ENCODE measurements at regions not wholly inside any gene's neighbourhood (a gene's known extent, or its start where the extent isn't known, plus 50 kb on each side); places are given as distances from the start of the nearest gene placed in this dataset.
"Not testable (repeated sequence)": the region's sequence is repeated elsewhere in the genome, so short reads cannot be mapped to it uniquely, and the experiment has no call there.

GRCh38 chr9:111276431-111277128, 53.4 kb downstream of the OR2K2 start:
- no peaks in the 10 kb centered on the region for H3K4me1 ChIP-seq (ENCODE audit: control insufficient read depth in 2 of 2, insufficient read depth in 2 of 2, low read length in 2 of 2)
- H3K27ac ChIP-seq (ENCODE audit: low read depth in 1 of 2, low read length in 1 of 2): no peak overlapping the region
- 60% methylated on average over 7 of the region's 7 CpGs for WGBS
- H3K36me3 ChIP-seq (ENCODE audit: control insufficient read depth in 2 of 2, insufficient read depth in 2 of 2, low read length in 1 of 2): no peaks in the 10 kb centered on the region
- H3K4me3 ChIP-seq (ENCODE audit: low read length in 2 of 2): no peak overlapping the region
- DNase-seq (ENCODE audit: low read depth in 6 of 9, low spot score in 9 of 9): no peak
- H3K9me3 ChIP-seq (ENCODE audit: control insufficient read depth in 2 of 2, insufficient read depth in 1 of 2, low read length in 1 of 2): no peaks in the 10 kb centered on the region
- no peaks in the 10 kb centered on the region for H3K27me3 ChIP-seq (ENCODE audit: control insufficient read depth in 2 of 2, insufficient read depth in 1 of 2, low read length in 1 of 2)

- no peak for DNase-seq (ENCODE audit: low read depth in 6 of 9, low spot score in 9 of 9)
- over 99% methylated on average over 2 of the region's 2 CpGs for WGBS
Observed at GRCh38 chr9:111274737-111275136, 55.3 kb downstream of the OR2K2 start.

GRCh38 chr9:111272581-111272980, 57.4 kb downstream of the OR2K2 start:
- Histone ChIP-seq H3K36me3 (ENCODE audit: control insufficient read depth in 2 of 2, insufficient read depth in 2 of 2, low read length in 1 of 2) (no peaks in the 10 kb centered on the region), H3K27ac (ENCODE audit: low read depth in 1 of 2, low read length in 1 of 2) (no peak overlapping the region), H3K9me3 (ENCODE audit: control insufficient read depth in 2 of 2, insufficient read depth in 1 of 2, low read length in 1 of 2) (no peaks in the 10 kb centered on the region), H3K4me1 (ENCODE audit: control insufficient read depth in 2 of 2, insufficient read depth in 2 of 2, low read length in 2 of 2) (no peaks in the 10 kb centered on the region), H3K27me3 (ENCODE audit: control insufficient read depth in 2 of 2, insufficient read depth in 1 of 2, low read length in 1 of 2) (no peaks in the 10 kb centered on the region), H3K4me3 (ENCODE audit: low read length in 2 of 2) (no peak overlapping the region)
- WGBS: 70% methylated on average over 4 of the region's 4 CpGs
- no peak for DNase-seq (ENCODE audit: low read depth in 6 of 9, low spot score in 9 of 9)

More at GRCh38 chr9:111274737-111275136, 55.3 kb downstream of the OR2K2 start:
- no peaks in the 10 kb centered on the region for H3K36me3 ChIP-seq (ENCODE audit: control insufficient read depth in 2 of 2, insufficient read depth in 2 of 2, low read length in 1 of 2)
- no peak overlapping the region for H3K27ac ChIP-seq (ENCODE audit: low read depth in 1 of 2, low read length in 1 of 2)
- H3K27me3 ChIP-seq (ENCODE audit: control insufficient read depth in 2 of 2, insufficient read depth in 1 of 2, low read length in 1 of 2): no peaks in the 10 kb centered on the region
- no peaks in the 10 kb centered on the region for H3K9me3 ChIP-seq (ENCODE audit: control insufficient read depth in 2 of 2, insufficient read depth in 1 of 2, low read length in 1 of 2)
- H3K4me3 ChIP-seq (ENCODE audit: low read length in 2 of 2): no peak overlapping the region
- no peaks in the 10 kb centered on the region for H3K4me1 ChIP-seq (ENCODE audit: control insufficient read depth in 2 of 2, insufficient read depth in 2 of 2, low read length in 2 of 2)

- no peak for DNase-seq (ENCODE audit: low read depth in 6 of 9, low spot score in 9 of 9)
- Histone ChIP-seq H3K27ac (ENCODE audit: low read depth in 1 of 2, low read length in 1 of 2) (no peak overlapping the region), H3K4me3 (ENCODE audit: low read length in 2 of 2) (no peak overlapping the region), H3K4me1 (ENCODE audit: control insufficient read depth in 2 of 2, insufficient read depth in 2 of 2, low read length in 2 of 2) (no peaks in the 10 kb centered on the region), H3K27me3 (ENCODE audit: control insufficient read depth in 2 of 2, insufficient read depth in 1 of 2, low read length in 1 of 2) (no peaks in the 10 kb centered on the region), H3K36me3 (ENCODE audit: control insufficient read depth in 2 of 2, insufficient read depth in 2 of 2, low read length in 1 of 2) (no peaks in the 10 kb centered on the region), H3K9me3 (ENCODE audit: control insufficient read depth in 2 of 2, insufficient read depth in 1 of 2, low read length in 1 of 2) (no peaks in the 10 kb centered on the region)
- WGBS: 95% methylated on average over 4 of the region's 4 CpGs
Observed at GRCh38 chr9:111271481-111272080, 58.4 kb downstream of the OR2K2 start.

GRCh38 chr9:111271047-111271446, 59.0 kb downstream of the OR2K2 start:
- Histone ChIP-seq H3K36me3 (ENCODE audit: control insufficient read depth in 2 of 2, insufficient read depth in 2 of 2, low read length in 1 of 2) (no peaks in the 10 kb centered on the region), H3K9me3 (ENCODE audit: control insufficient read depth in 2 of 2, insufficient read depth in 1 of 2, low read length in 1 of 2) (peaks cover 0 to 4% of the 10 kb centered on the region in 2 donors), H3K27ac (ENCODE audit: low read depth in 1 of 2, low read length in 1 of 2) (no peak overlapping the region), H3K4me1 (ENCODE audit: control insufficient read depth in 2 of 2, insufficient read depth in 2 of 2, low read length in 2 of 2) (no peaks in the 10 kb centered on the region), H3K4me3 (ENCODE audit: low read length in 2 of 2) (no peak overlapping the region), H3K27me3 (ENCODE audit: control insufficient read depth in 2 of 2, insufficient read depth in 1 of 2, low read length in 1 of 2) (no peaks in the 10 kb centered on the region)
- WGBS: 98% methylated on average over 2 of the region's 2 CpGs
- no peak for DNase-seq (ENCODE audit: low read depth in 6 of 9, low spot score in 9 of 9)

GRCh38 chr9:111266024-111266423, 64.0 kb downstream of the OR2K2 start:
- not testable (repeated sequence) for H3K4me1 ChIP-seq (ENCODE audit: control insufficient read depth in 2 of 2, insufficient read depth in 2 of 2, low read length in 2 of 2); H3K27ac ChIP-seq (ENCODE audit: low read depth in 1 of 2, low read length in 1 of 2); H3K9me3 ChIP-seq (ENCODE audit: control insufficient read depth in 2 of 2, insufficient read depth in 1 of 2, low read length in 1 of 2); H3K27me3 ChIP-seq (ENCODE audit: control insufficient read depth in 2 of 2, insufficient read depth in 1 of 2, low read length in 1 of 2); H3K4me3 ChIP-seq (ENCODE audit: low read length in 2 of 2); DNase-seq (ENCODE audit: low read depth in 6 of 9, low spot score in 9 of 9); H3K36me3 ChIP-seq (ENCODE audit: control insufficient read depth in 2 of 2, insufficient read depth in 2 of 2, low read length in 1 of 2)
- WGBS: 97% methylated on average over 5 of the region's 5 CpGs

- Histone ChIP-seq H3K36me3 (ENCODE audit: control insufficient read depth in 2 of 2, insufficient read depth in 2 of 2, low read length in 1 of 2) (no peaks in the 10 kb centered on the region), H3K4me3 (ENCODE audit: low read length in 2 of 2) (no peak overlapping the region), H3K27me3 (ENCODE audit: control insufficient read depth in 2 of 2, insufficient read depth in 1 of 2, low read length in 1 of 2) (no peaks in the 10 kb centered on the region), H3K4me1 (ENCODE audit: control insufficient read depth in 2 of 2, insufficient read depth in 2 of 2, low read length in 2 of 2) (no peaks in the 10 kb centered on the region), H3K9me3 (ENCODE audit: control insufficient read depth in 2 of 2, insufficient read depth in 1 of 2, low read length in 1 of 2) (peaks cover 0 to 9% of the 10 kb centered on the region in 2 donors), H3K27ac (ENCODE audit: low read depth in 1 of 2, low read length in 1 of 2) (no peak overlapping the region)
- 85% methylated on average over 7 of the region's 7 CpGs for WGBS
- no peak for DNase-seq (ENCODE audit: low read depth in 6 of 9, low spot score in 9 of 9)
Observed at GRCh38 chr9:111263116-111263515, 66.9 kb downstream of the OR2K2 start.

GRCh38 chr9:111258875-111259271, 71.2 kb downstream of the OR2K2 start:
- Histone ChIP-seq H3K4me3 (ENCODE audit: low read length in 2 of 2) (no peak overlapping the region), H3K27ac (ENCODE audit: low read depth in 1 of 2, low read length in 1 of 2) (no peak overlapping the region), H3K36me3 (ENCODE audit: control insufficient read depth in 2 of 2, insufficient read depth in 2 of 2, low read length in 1 of 2) (no peaks in the 10 kb centered on the region), H3K4me1 (ENCODE audit: control insufficient read depth in 2 of 2, insufficient read depth in 2 of 2, low read length in 2 of 2) (no peaks in the 10 kb centered on the region), H3K9me3 (ENCODE audit: control insufficient read depth in 2 of 2, insufficient read depth in 1 of 2, low read length in 1 of 2) (no peaks in the 10 kb centered on the region), H3K27me3 (ENCODE audit: control insufficient read depth in 2 of 2, insufficient read depth in 1 of 2, low read length in 1 of 2) (no peaks in the 10 kb centered on the region)
- no peak for DNase-seq (ENCODE audit: low read depth in 6 of 9, low spot score in 9 of 9)
- 97% methylated on average over 1 of the region's 1 CpG for WGBS

GRCh38 chr9:111258209-111258874, 71.7 kb downstream of the OR2K2 start:
- H3K27me3 ChIP-seq (ENCODE audit: control insufficient read depth in 2 of 2, insufficient read depth in 1 of 2, low read length in 1 of 2): no peaks in the 10 kb centered on the region
- DNase-seq (ENCODE audit: low read depth in 6 of 9, low spot score in 9 of 9): no peak
- H3K9me3 ChIP-seq (ENCODE audit: control insufficient read depth in 2 of 2, insufficient read depth in 1 of 2, low read length in 1 of 2): no peaks in the 10 kb centered on the region
- H3K36me3 ChIP-seq (ENCODE audit: control insufficient read depth in 2 of 2, insufficient read depth in 2 of 2, low read length in 1 of 2): no peaks in the 10 kb centered on the region
- no peaks in the 10 kb centered on the region for H3K4me1 ChIP-seq (ENCODE audit: control insufficient read depth in 2 of 2, insufficient read depth in 2 of 2, low read length in 2 of 2)
- no peak overlapping the region for H3K27ac ChIP-seq (ENCODE audit: low read depth in 1 of 2, low read length in 1 of 2)
- H3K4me3 ChIP-seq (ENCODE audit: low read length in 2 of 2): no peak overlapping the region
- 88% methylated on average over 1 of the region's 1 CpG for WGBS
